Bronchial epithelial cell (primary cell): ENCODE measurements at regions not wholly inside any gene's neighbourhood (a gene's known extent, or its start where the extent isn't known, plus 50 kb on each side); places are given as distances from the start of the nearest gene placed in this dataset.
A peak's percentile ranks its signal among the peaks of the same experiment; 100 is the strongest.

Source experiments
- DNase-seq: peaks from one replicate; pipeline ENCODE4 v3.0.0-alpha.2; 2010; ENCODE audit warnings: low read depth
- FAIRE-seq: peaks from 2 replicates; lab custom pipeline; 2011; peaks lifted over from hg19 to GRCh38; lab: Jason Lieb, UNC
- H3K27me3 ChIP-seq: 2 replicates; pipeline ENCODE4 v1.5.1; 2011; ENCODE audit warnings: low read length; ENCODE audit not compliant: control insufficient read depth, insufficient read depth
- H3K36me3 ChIP-seq: 2 replicates; pipeline ENCODE4 v1.5.1; 2011; ENCODE audit warnings: low read length; ENCODE audit not compliant: control insufficient read depth, insufficient read depth
- H3K4me3 ChIP-seq: 2 replicates; pipeline ENCODE4 v1.5.1; 2011; ENCODE audit warnings: mild to moderate bottlenecking, low read depth, low read length, control low read depth
- CTCF ChIP-seq: IDR thresholded peaks from 2 replicates; pipeline ENCODE4 v1.5.1; 2011; ENCODE audit warnings: mild to moderate bottlenecking, moderate library complexity, low read length, control low read depth, inconsistent platforms; ENCODE audit not compliant: insufficient read depth, severe bottlenecking

- no peak overlapping the region for H3K4me3 ChIP-seq
- no peak for DNase-seq
- no peak for TF ChIP-seq CTCF
- no peak for FAIRE-seq
- H3K36me3 ChIP-seq: no peaks in the 10 kb centered on the region
- H3K27me3 ChIP-seq: no peaks in the 10 kb centered on the region
Measured at GRCh38 chr9:13769641-13770040, 490.1 kb upstream of the MPDZ start.

DNA sequence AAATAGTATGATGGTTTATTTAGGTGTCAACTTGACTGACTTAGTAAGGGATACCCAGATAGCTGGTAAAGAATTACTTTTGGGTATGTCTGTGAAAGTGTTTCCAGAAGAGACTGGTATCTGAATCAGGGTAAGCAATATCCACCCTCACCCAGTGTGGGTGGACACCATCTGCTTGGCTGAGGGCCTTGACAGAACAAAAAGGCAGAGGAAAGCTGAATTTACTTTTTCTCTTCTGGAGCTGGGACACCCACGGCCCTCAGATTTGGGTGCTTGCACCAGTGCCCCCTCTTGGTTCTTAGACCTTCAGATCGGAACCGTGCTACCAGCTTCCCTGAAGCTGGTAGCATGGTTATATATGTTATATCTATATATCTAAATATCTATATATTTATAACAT, 489.5 kb upstream of the MPDZ start:
- Histone ChIP-seq H3K36me3 (no peaks in the 10 kb centered on the region), H3K27me3 (no peaks in the 10 kb centered on the region), H3K4me3 (no peak overlapping the region)
- DNase-seq (no peak), FAIRE-seq (no peak)
- no peak for TF ChIP-seq CTCF

DNA sequence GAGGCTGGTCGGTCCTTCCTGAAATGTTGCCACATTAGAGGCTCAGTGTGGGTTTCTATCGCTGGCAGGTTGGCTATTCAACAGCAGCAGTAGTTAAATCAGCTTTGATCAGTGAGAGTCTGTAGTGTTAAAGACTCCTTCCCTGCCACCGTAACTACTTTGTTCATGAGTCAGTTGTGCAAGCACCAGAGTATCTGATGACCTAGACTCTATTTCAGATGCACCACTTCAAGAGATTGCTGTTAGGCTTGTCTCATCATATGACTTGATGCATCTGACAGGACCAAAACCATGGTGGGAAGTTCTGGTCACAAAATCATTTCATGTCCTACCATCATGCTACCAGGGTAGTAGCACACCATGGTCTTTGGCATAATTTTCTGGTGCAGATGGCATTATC, 482.7 kb upstream of the MPDZ start:
- no peak for TF ChIP-seq CTCF
- H3K4me3 ChIP-seq: no peak overlapping the region
- H3K36me3 ChIP-seq: no peaks in the 10 kb centered on the region
- DNase-seq: no peak
- FAIRE-seq: peak; percentile 50
- no peaks in the 10 kb centered on the region for H3K27me3 ChIP-seq

DNA sequence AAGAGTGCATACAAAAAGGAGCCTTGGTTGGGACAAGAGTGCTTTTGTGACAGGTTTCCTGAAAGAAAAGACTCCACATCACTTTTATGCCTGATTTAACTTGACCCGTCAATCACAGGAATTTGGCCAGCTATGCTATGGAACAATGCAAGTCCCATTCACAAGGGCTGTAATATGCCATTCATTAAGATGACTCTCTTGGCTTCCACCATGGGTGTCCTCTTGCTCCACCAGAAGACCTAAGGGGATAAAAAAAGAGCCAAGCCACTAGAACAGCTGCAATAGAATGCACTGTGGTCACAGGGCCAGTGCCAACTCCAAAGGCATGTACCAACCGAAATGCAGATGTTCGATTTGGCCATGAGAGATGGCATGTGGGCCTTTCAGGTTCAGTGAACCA, 480.1 kb upstream of the MPDZ start:
- TF ChIP-seq CTCF: no peak
- DNase-seq (no peak), FAIRE-seq (no peak)
- no peaks in the 10 kb centered on the region for H3K27me3 ChIP-seq
- H3K4me3 ChIP-seq: no peak overlapping the region
- H3K36me3 ChIP-seq: no peaks in the 10 kb centered on the region

- DNase-seq (no peak), FAIRE-seq (no peak)
- Histone ChIP-seq H3K4me3 (no peak overlapping the region), H3K36me3 (no peaks in the 10 kb centered on the region), H3K27me3 (no peaks in the 10 kb centered on the region)
- TF ChIP-seq CTCF: no peak
Measured at GRCh38 chr9:13758936-13759335, 479.4 kb upstream of the MPDZ start.

GRCh38 chr9:13756943-13757342, 477.5 kb upstream of the MPDZ start:
- TF ChIP-seq CTCF: no peak
- no peaks in the 10 kb centered on the region for H3K36me3 ChIP-seq
- peak; percentile 23 for FAIRE-seq
- H3K4me3 ChIP-seq: no peak overlapping the region
- no peaks in the 10 kb centered on the region for H3K27me3 ChIP-seq
- DNase-seq: no peak
